SK-N-MC (cell line): ENCODE measurements at regions not wholly inside any gene's neighbourhood (a gene's known extent, or its start where the extent isn't known, plus 50 kb on each side); places are given as distances from the start of the nearest gene placed in this dataset.

Experiments
- EZH2 ChIP-seq: fragments of 200-600 bp; sonication (generic); IDR thresholded peaks from one replicate; pipeline ENCODE4 v1.6.1; 2017; ENCODE audit warnings: antibody characterized with exemption
- POLR2AphosphoS5 ChIP-seq: IDR thresholded peaks from 2 replicates; pipeline ENCODE4 v1.6.1; 2012; ENCODE audit warnings: mild to moderate bottlenecking, low read depth, low read length, borderline replicate concordance

DNA sequence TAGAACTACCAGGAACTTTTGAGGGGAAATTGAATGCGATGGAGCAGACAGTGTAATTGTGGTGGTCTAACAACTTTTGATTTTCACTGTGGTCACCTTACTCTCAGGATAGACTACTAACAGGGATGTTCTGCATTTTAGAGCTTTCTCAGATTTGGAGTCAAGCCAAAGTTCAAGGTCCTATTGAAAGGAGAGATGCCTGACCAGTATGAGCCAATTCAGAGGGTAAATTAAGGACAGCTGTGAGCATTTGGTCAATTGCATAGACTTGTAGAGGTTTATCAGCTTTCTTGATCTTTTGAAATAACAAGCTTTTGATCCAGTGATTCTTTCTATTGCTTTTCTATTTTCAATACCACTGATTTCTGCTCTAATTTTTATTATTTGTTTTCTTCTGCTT, 1095.7 kb upstream of the CNTNAP5 start:
- no peak for TF ChIP-seq POLR2AphosphoS5
- no peak for TF ChIP-seq EZH2
